MCF 10A (cell line): ENCODE measurements at regions not wholly inside any gene's neighbourhood (a gene's known extent, or its start where the extent isn't known, plus 50 kb on each side); places are given as distances from the start of the nearest gene placed in this dataset.
A peak's percentile ranks its signal among the peaks of the same experiment; 100 is the strongest.

Experiments used
- BruUV-seq: library from RNA; stranded (reverse); fragments of 400-500 nt; replicated peaks from 2 replicates; lab custom pipeline; 2021; lab: Mats Ljungman, UMichigan
- CTCF ChIA-PET: fragments of 300-600 bp; sonication (Branson Sonifier 250); formaldehyde crosslinking; extraction: SDS; loops from one replicate; lab custom pipeline; 2021; ENCODE audit warnings: antibody characterized with exemption, inconsistent platforms; lab: Yijun Ruan, JAX
- POLR2A ChIA-PET: fragments of 300-600, 350-650 bp; sonication (Branson Sonifier 250); formaldehyde crosslinking; extraction: SDS; loops from one replicate; lab custom pipeline; 2020; ENCODE audit warnings: antibody characterized with exemption, inconsistent platforms; lab: Yijun Ruan, JAX
- DNase-seq: peaks from one replicate; pipeline ENCODE4 v3.0.0-alpha.2; 2018; ENCODE audit not compliant: unreplicated experiment
- H3K27ac Mint-ChIP-seq: one replicate; pipeline ENCODE4 v1.8.0; 2022; ENCODE audit warnings: mild to moderate bottlenecking, low read depth, mixed read lengths; ENCODE audit not compliant: unreplicated experiment
- H3K27me3 Mint-ChIP-seq: one replicate; pipeline ENCODE4 v1.8.0; 2022; ENCODE audit warnings: mixed read lengths; ENCODE audit not compliant: insufficient read depth, unreplicated experiment
- H3K36me3 Mint-ChIP-seq: one replicate; pipeline ENCODE4 v1.8.0; 2022; ENCODE audit warnings: mild to moderate bottlenecking, moderate library complexity, mixed read lengths; ENCODE audit not compliant: insufficient read depth, unreplicated experiment
- H3K4me1 Mint-ChIP-seq: one replicate; pipeline ENCODE4 v1.8.0; 2022; ENCODE audit warnings: mixed read lengths; ENCODE audit not compliant: insufficient read depth, unreplicated experiment
- H3K4me3 Mint-ChIP-seq: one replicate; pipeline ENCODE4 v1.8.0; 2022; ENCODE audit warnings: mild to moderate bottlenecking, moderate library complexity, mixed read lengths; ENCODE audit not compliant: unreplicated experiment
- H3K9me3 Mint-ChIP-seq: one replicate; pipeline ENCODE4 v1.8.0; 2022; ENCODE audit warnings: mixed read lengths; ENCODE audit not compliant: unreplicated experiment
- CTCF ChIP-seq: fragments of 200-600 bp; IDR thresholded peaks from one replicate; pipeline ENCODE4 v1.8.0; 2022; ENCODE audit warnings: antibody characterized with exemption, mild to moderate bottlenecking; ENCODE audit not compliant: unreplicated experiment
- intact Hi-C: fragments of 100-400 bp; cut with micrococcal nuclease; formaldehyde crosslinking; loops from 2 replicates; pipeline ENCODE4 v1.14.1; 2022

- no TSS peak for BruUV-seq
- DNase-seq: peak; percentile 15
- ChIA-PET CTCF (interaction anchor here (0.6 to 0.8 kb wide), 5 partner anchors 18 to 160 kb away, joined by 3 to 4 read pairs (median 3); no protein-coding TSS in a partner anchor), POLR2A (interaction anchor here (0.6 kb wide), 1 partner anchor 69 kb away, joined by 3 read pairs; no protein-coding TSS in a partner anchor)
- intact Hi-C loops: no loop called here
- no peaks in the 10 kb centered on the region for H3K9me3 Mint-ChIP-seq
- no peak overlapping the region for H3K27ac Mint-ChIP-seq
- TF ChIP-seq CTCF: no peak
- H3K4me1 Mint-ChIP-seq: no peaks in the 10 kb centered on the region
- H3K4me3 Mint-ChIP-seq: no peak overlapping the region
- no peaks in the 10 kb centered on the region for H3K36me3 Mint-ChIP-seq
- H3K27me3 Mint-ChIP-seq: no peaks in the 10 kb centered on the region
These were observed 58.8 kb upstream of the ZNF644 start for GRCh38 chr1:91080650-91081049.

GRCh38 chr1:91078859-91079258 is 57.0 kb upstream of the ZNF644 start:
- no peaks in the 10 kb centered on the region for H3K27me3 Mint-ChIP-seq
- TF ChIP-seq CTCF: no peak
- no TSS peak for BruUV-seq
- intact Hi-C loops: no loop called here
- no peaks in the 10 kb centered on the region for H3K36me3 Mint-ChIP-seq
- POLR2A ChIA-PET: no interaction called here
- no peak for DNase-seq
- no peaks in the 10 kb centered on the region for H3K4me1 Mint-ChIP-seq
- H3K4me3 Mint-ChIP-seq: no peak overlapping the region
- CTCF ChIA-PET: no interaction called here
- no peaks in the 10 kb centered on the region for H3K9me3 Mint-ChIP-seq
- no peak overlapping the region for H3K27ac Mint-ChIP-seq

GRCh38 chr1:91076834-91077233 is 55.0 kb upstream of the ZNF644 start:
- no TSS peak for BruUV-seq

More at GRCh38 chr1:91076834-91077233, 55.0 kb upstream of the ZNF644 start:
- H3K36me3 Mint-ChIP-seq: no peaks in the 10 kb centered on the region
- no peak for DNase-seq
- no peak for TF ChIP-seq CTCF
- intact Hi-C loops: no loop called here
- CTCF ChIA-PET: no interaction called here
- H3K27ac Mint-ChIP-seq: no peak overlapping the region
- H3K4me3 Mint-ChIP-seq: no peak overlapping the region
- no peaks in the 10 kb centered on the region for H3K27me3 Mint-ChIP-seq
- POLR2A ChIA-PET: no interaction called here
- no peaks in the 10 kb centered on the region for H3K4me1 Mint-ChIP-seq
- H3K9me3 Mint-ChIP-seq: no peaks in the 10 kb centered on the region
